Breast epithelium (tissue), 3 donors: ENCODE measurements at regions not wholly inside any gene's neighbourhood (a gene's known extent, or its start where the extent isn't known, plus 50 kb on each side); places are given as distances from the start of the nearest gene placed in this dataset.

Source experiments
- CTCF ChIP-seq, 3 donors: fragments of 450-650 bp; IDR thresholded peaks; one replicate each; pipeline ENCODE4 v1.5.1; 2016 to 2017; ENCODE audit warnings: antibody characterized with exemption in 3 of 3, mild to moderate bottlenecking in 3 of 3, moderate library complexity in 3 of 3
- POLR2AphosphoS5 ChIP-seq, 3 donors: sonication (generic); formaldehyde crosslinking; IDR thresholded peaks; one replicate each; pipeline ENCODE4 v1.6.1; 2017; ENCODE audit warnings: antibody characterized with exemption in 3 of 3

GRCh38 chr1:208557723-208558094, 313.5 kb upstream of the PLXNA2 start:
- TF ChIP-seq POLR2AphosphoS5 (IDR thresholded peaks at IDR 0.05) (no peak), CTCF (IDR thresholded peaks at IDR 0.05) (no peak)
